ENCODE measurements at regions not wholly inside any gene's neighbourhood (a gene's known extent, or its start where the extent isn't known, plus 50 kb on each side); places are given as distances from the start of the nearest gene placed in this dataset.

DNA sequence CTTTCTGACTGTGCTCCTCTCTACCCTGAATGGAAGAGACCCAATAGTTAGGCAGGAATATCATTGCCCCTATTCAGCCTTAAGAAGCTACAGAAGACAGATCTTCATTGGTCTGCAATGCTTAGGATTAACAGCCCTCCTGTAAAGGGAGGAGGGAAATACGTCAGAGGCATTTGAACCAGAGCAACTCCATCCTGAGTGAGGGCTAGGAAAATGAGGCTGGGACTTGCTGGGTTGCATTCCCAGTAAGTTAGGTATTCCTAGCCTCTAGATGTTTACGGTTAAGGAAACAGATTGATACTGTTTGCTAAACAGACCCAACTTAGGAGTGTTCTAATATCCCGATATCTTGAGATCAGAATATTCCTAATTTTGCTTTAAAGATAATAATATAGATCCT is 63.5 kb downstream of the PCDH18 start:
- CTCF ChIA-PET = no interaction called here
- TF ChIP-seq CTCF (IDR thresholded peaks at IDR 0.05) = no peak
- TF ChIP-seq EZH2 (IDR thresholded peaks at IDR 0.05; ENCODE audit: borderline replicate concordance, insufficient read depth, low read depth, low read length, poor library complexity, severe bottlenecking) = no peak
- H3K4me1 ChIP-seq (ENCODE audit: control insufficient read depth in 2 of 2, insufficient read depth in 2 of 2, low read length in 2 of 2) = no peaks in the 10 kb centered on the region
- H3K4me2 ChIP-seq (replicated peaks; ENCODE audit: low read depth, low read length, poor library complexity, severe bottlenecking) = no peak overlapping the region
- Mint-ChIP-seq H3K4me3 (no peak overlapping the region), H3K9me3 (ENCODE audit: insufficient read depth) (peaks cover 2% of the 10 kb centered on the region), H3K27ac (no peak overlapping the region), H3K27me3 (no peaks in the 10 kb centered on the region), H3K4me1 (no peaks in the 10 kb centered on the region)
- H2AFZ ChIP-seq (ENCODE audit: insufficient read depth, low read depth, low read length, poor library complexity, severe bottlenecking) = no peak overlapping the region
- H3K4me3 ChIP-seq (ENCODE audit: control extremely low read depth in 1 of 5, extremely low read depth in 1 of 5, insufficient read depth in 1 of 5, low read depth in 2 of 5, low read length in 4 of 5) = no peak overlapping the region
- DNase-seq = no peak
- no peaks in the 10 kb centered on the region for H3K79me2 ChIP-seq (ENCODE audit: control insufficient read depth, insufficient read depth, low read length)
- H3K36me3 ChIP-seq (replicated peaks in 1 of 2; ENCODE audit: control extremely low read depth in 1 of 2, control insufficient read depth in 1 of 2, extremely low read depth in 1 of 2, insufficient read depth in 2 of 2, low read length in 1 of 2) = no peaks in the 10 kb centered on the region
- no peak overlapping the region for H3K9ac ChIP-seq (ENCODE audit: low read length)
- no peaks in the 10 kb centered on the region for H4K20me1 ChIP-seq (ENCODE audit: control insufficient read depth, insufficient read depth, low read length, poor library complexity, severe bottlenecking)
- no peak for ATAC-seq (ENCODE audit: low read depth)
- 83% methylated on average over 1 of the region's 3 CpGs for WGBS (ENCODE audit: insufficient coverage)
- peaks cover 0 to 4% (median 4%) of the 10 kb centered on the region in 3 donors for H3K9me3 ChIP-seq (ENCODE audit: control extremely low read depth in 1 of 3, control insufficient read depth in 2 of 3, insufficient read depth in 1 of 3, low read length in 2 of 3)
- H3K27me3 ChIP-seq (replicated peaks in 1 of 4; ENCODE audit: control extremely low read depth in 1 of 4, control insufficient read depth in 3 of 4, insufficient read depth in 4 of 4, low read length in 3 of 4) = no peaks in the 10 kb centered on the region
- intact Hi-C loops (cut with micrococcal nuclease) = no loop called here
- H3K27ac ChIP-seq (ENCODE audit: low read length in 2 of 2) = no peak overlapping the region
- POLR2A ChIA-PET = no interaction called here

GRCh38 chr4:137467537-137467936 is 64.8 kb downstream of the PCDH18 start:
- Histone ChIP-seq H3K27ac (ENCODE audit: low read length in 2 of 2) (no peak overlapping the region), H3K27me3 (replicated peaks in 1 of 4; ENCODE audit: control extremely low read depth in 1 of 4, control insufficient read depth in 3 of 4, insufficient read depth in 4 of 4, low read length in 3 of 4) (no peaks in the 10 kb centered on the region), H4K20me1 (ENCODE audit: control insufficient read depth, insufficient read depth, low read length, poor library complexity, severe bottlenecking) (no peaks in the 10 kb centered on the region), H3K9ac (ENCODE audit: low read length) (no peak overlapping the region), H3K4me1 (ENCODE audit: control insufficient read depth in 2 of 2, insufficient read depth in 2 of 2, low read length in 2 of 2) (no peaks in the 10 kb centered on the region), H2AFZ (ENCODE audit: insufficient read depth, low read depth, low read length, poor library complexity, severe bottlenecking) (no peak overlapping the region), H3K4me3 (ENCODE audit: control extremely low read depth in 1 of 5, extremely low read depth in 1 of 5, insufficient read depth in 1 of 5, low read depth in 2 of 5, low read length in 4 of 5) (no peak overlapping the region), H3K79me2 (ENCODE audit: control insufficient read depth, insufficient read depth, low read length) (no peaks in the 10 kb centered on the region), H3K9me3 (ENCODE audit: control extremely low read depth in 1 of 3, control insufficient read depth in 2 of 3, insufficient read depth in 1 of 3, low read length in 2 of 3) (peaks cover 0 to 4% (median 4%) of the 10 kb centered on the region in 3 donors), H3K4me2 (replicated peaks; ENCODE audit: low read depth, low read length, poor library complexity, severe bottlenecking) (no peak overlapping the region), H3K36me3 (replicated peaks in 1 of 2; ENCODE audit: control extremely low read depth in 1 of 2, control insufficient read depth in 1 of 2, extremely low read depth in 1 of 2, insufficient read depth in 2 of 2, low read length in 1 of 2) (no peaks in the 10 kb centered on the region)
- intact Hi-C loops (cut with micrococcal nuclease) = no loop called here
- no peaks in the 10 kb centered on the region for H3K4me1 Mint-ChIP-seq
- H3K27ac Mint-ChIP-seq = no peak overlapping the region
- ATAC-seq (ENCODE audit: low read depth) (no peak), DNase-seq (no peak)
- TF ChIP-seq EZH2 (IDR thresholded peaks at IDR 0.05; ENCODE audit: borderline replicate concordance, insufficient read depth, low read depth, low read length, poor library complexity, severe bottlenecking) = no peak
- TF ChIP-seq CTCF (IDR thresholded peaks at IDR 0.05) = no peak
- peaks cover 3% of the 10 kb centered on the region for H3K9me3 Mint-ChIP-seq (ENCODE audit: insufficient read depth)
- ChIA-PET POLR2A (no interaction called here), CTCF (no interaction called here)
- H3K27me3 Mint-ChIP-seq = no peaks in the 10 kb centered on the region
- H3K4me3 Mint-ChIP-seq = no peak overlapping the region
